Tibial nerve (tissue), 4 donors: ENCODE measurements at regions not wholly inside any gene's neighbourhood (a gene's known extent, or its start where the extent isn't known, plus 50 kb on each side); places are given as distances from the start of the nearest gene placed in this dataset.
"Not testable (repeated sequence)": the region's sequence is repeated elsewhere in the genome, so short reads cannot be mapped to it uniquely, and the experiment has no call there.

ENCODE experiments used
- DNase-seq, 2 donors: peaks; one replicate each; pipeline ENCODE4 v3.0.0-alpha.2; 2019; ENCODE audit warnings: low spot score in 2 of 2
- H3K27ac ChIP-seq, 4 donors: fragments of 200-600 bp; sonication (generic) in 3 of 4; one replicate each; pipeline ENCODE4 v1.5.1; 2017 to 2019; ENCODE audit warnings: mild to moderate bottlenecking in 1 of 4
- H3K27me3 ChIP-seq, 2 donors: fragments of 200-600 bp; sonication (generic) in 1 of 2; one replicate each; pipeline versions ENCODE4 v1.5.1 to v1.6.0; 2017 to 2019
- H3K36me3 ChIP-seq, 3 donors: fragments of 200-600 bp; sonication (generic); one replicate each; pipeline ENCODE4 v1.5.1; 2018 to 2019
- H3K4me1 ChIP-seq, 4 donors: fragments of 200-600 bp; sonication (generic) in 3 of 4; one replicate each; pipeline ENCODE4 v1.5.1; 2017 to 2019
- H3K4me3 ChIP-seq, 4 donors: fragments of 200-600 bp; sonication (generic) in 3 of 4; one replicate each; pipeline ENCODE4 v1.5.1; 2017 to 2019; ENCODE audit warnings: mild to moderate bottlenecking in 1 of 4, moderate library complexity in 1 of 4
- H3K9me3 ChIP-seq, 4 donors: fragments of 200-600 bp; sonication (generic) in 3 of 4; one replicate each; pipeline ENCODE4 v1.5.1; 2017 to 2019
- CTCF ChIP-seq, 5 experiments: fragments of 200-600 bp in 3 of 5; fragments of 450-650 bp in 2 of 5; sonication (generic) in 3 of 5; IDR thresholded peaks; one replicate each; pipeline ENCODE4 v1.5.1; 2016 to 2019; ENCODE audit warnings: antibody characterized with exemption in 5 of 5, mild to moderate bottlenecking in 3 of 5, moderate library complexity in 2 of 5
- EP300 ChIP-seq, 2 donors: sonication (generic); formaldehyde crosslinking; IDR thresholded peaks; one replicate each; pipeline ENCODE4 v1.6.1; 2017; ENCODE audit warnings: antibody characterized with exemption in 2 of 2, mild to moderate bottlenecking in 1 of 2
- POLR2A ChIP-seq, 2 donors: fragments of 450-650 bp; IDR thresholded peaks; one replicate each; pipeline ENCODE4 v1.6.1; 2017; ENCODE audit warnings: antibody characterized with exemption in 2 of 2, mild to moderate bottlenecking in 2 of 2, moderate library complexity in 2 of 2
- WGBS, 2 donors: methylation state at CpG; one replicate each; pipeline ENCODE4 v1.1.5; 2018; 5-methylcytosine and 5-hydroxymethylcytosine counted together

GRCh38 chr5:91586232-91586631 is 203.1 kb upstream of the ARRDC3 start:
- no peaks in the 10 kb centered on the region for H3K36me3 ChIP-seq
- no peaks in the 10 kb centered on the region for H3K4me1 ChIP-seq
- H3K27me3 ChIP-seq, result no peaks in the 10 kb centered on the region
- no peak for DNase-seq
- peaks cover 0 to 3% (median 0%) of the 10 kb centered on the region in 4 donors for H3K9me3 ChIP-seq
- no peak overlapping the region for H3K27ac ChIP-seq
- no peak for TF ChIP-seq CTCF (IDR thresholded peaks at IDR 0.05)
- no peak overlapping the region for H3K4me3 ChIP-seq
- 89 to 90% methylated on average over 2 of the region's 2 CpGs for WGBS, 2 donors

GRCh38 chr5:91584352-91584751 is 201.2 kb upstream of the ARRDC3 start:
- Histone ChIP-seq H3K27ac (no peak overlapping the region), H3K9me3 (no peaks in the 10 kb centered on the region), H3K36me3 (no peaks in the 10 kb centered on the region), H3K4me1 (no peaks in the 10 kb centered on the region), H3K4me3 (no peak overlapping the region), H3K27me3 (no peaks in the 10 kb centered on the region)
- WGBS, 2 donors, result 90 to 93% methylated on average over 2 of the region's 2 CpGs
- no peak for DNase-seq
- TF ChIP-seq EP300 (IDR thresholded peaks at IDR 0.05), result no peak
- TF ChIP-seq POLR2A (IDR thresholded peaks at IDR 0.05), result no peak
- no peak for TF ChIP-seq CTCF (IDR thresholded peaks at IDR 0.05)

GRCh38 chr5:91566012-91566411 is 182.9 kb upstream of the ARRDC3 start:
- DNase-seq, H3K27me3 ChIP-seq, H3K4me1 ChIP-seq, H3K36me3 ChIP-seq, H3K4me3 ChIP-seq, H3K27ac ChIP-seq: not testable (repeated sequence)
- H3K9me3 ChIP-seq, result peaks cover 0 to 38% (median 0%) of the 10 kb centered on the region in 4 donors
- whole genome bisulfite sequencing, 2 donors, result 92 to 96% methylated on average over 2 of the region's 2 CpGs

GRCh38 chr5:91562922-91563321 is 179.8 kb upstream of the ARRDC3 start:
- H3K36me3 ChIP-seq, result no peaks in the 10 kb centered on the region
- DNase-seq, result no peak
- no peak overlapping the region for H3K4me3 ChIP-seq
- no peaks in the 10 kb centered on the region for H3K4me1 ChIP-seq
- H3K9me3 ChIP-seq, result peaks cover 0 to 36% (median 0%) of the 10 kb centered on the region in 4 donors
- WGBS, 2 donors, result 53 to 83% methylated on average over 1 to 3 of the region's 3 CpGs
- H3K27ac ChIP-seq, result no peak overlapping the region
- TF ChIP-seq EP300 (IDR thresholded peaks at IDR 0.05) (no peak), CTCF (IDR thresholded peaks at IDR 0.05) (no peak), POLR2A (IDR thresholded peaks at IDR 0.05) (no peak)
- H3K27me3 ChIP-seq, result no peaks in the 10 kb centered on the region

- TF ChIP-seq EP300 (IDR thresholded peaks at IDR 0.05) (no peak), CTCF (IDR thresholded peaks at IDR 0.05) (no peak)
Measured at GRCh38 chr5:91541696-91542095, 158.6 kb upstream of the ARRDC3 start.

GRCh38 chr5:91538179-91538578 is 155.1 kb upstream of the ARRDC3 start:
- no peaks in the 10 kb centered on the region for H3K36me3 ChIP-seq
- H3K27me3 ChIP-seq, result no peaks in the 10 kb centered on the region

More at GRCh38 chr5:91541696-91542095, 158.6 kb upstream of the ARRDC3 start:
- no peak for DNase-seq
- no peaks in the 10 kb centered on the region for H3K27me3 ChIP-seq
- no peaks in the 10 kb centered on the region for H3K36me3 ChIP-seq
- no peak overlapping the region for H3K4me3 ChIP-seq
- H3K27ac ChIP-seq, result no peak overlapping the region
- peaks cover 0 to 10% (median 0%) of the 10 kb centered on the region in 4 donors for H3K9me3 ChIP-seq
- H3K4me1 ChIP-seq, result no peaks in the 10 kb centered on the region

More at GRCh38 chr5:91538179-91538578, 155.1 kb upstream of the ARRDC3 start:
- TF ChIP-seq EP300 (IDR thresholded peaks at IDR 0.05) (no peak), CTCF (IDR thresholded peaks at IDR 0.05) (no peak), POLR2A (IDR thresholded peaks at IDR 0.05) (no peak)
- Histone ChIP-seq H3K4me1 (no peaks in the 10 kb centered on the region), H3K9me3 (no peaks in the 10 kb centered on the region), H3K27ac (no peak overlapping the region), H3K4me3 (no peak overlapping the region)
- WGBS, 2 donors, result 80 to 83% methylated on average over 4 of the region's 4 CpGs
- no peak for DNase-seq
